Heart right ventricle (tissue), 16 donors: ENCODE measurements at regions not wholly inside any gene's neighbourhood (a gene's known extent, or its start where the extent isn't known, plus 50 kb on each side); places are given as distances from the start of the nearest gene placed in this dataset.

Experiments used
- ATAC-seq, 8 donors: fragments of 200-7000 bp; cut with Tn5 transposase; one replicate each; pipeline ENCODE4 v1.9.1; 2020; ENCODE audit warnings: mild to moderate bottlenecking in 8 of 8, moderate library complexity in 8 of 8, moderate number of reproducible peaks in 1 of 8
- DNase-seq, 2 donors: peaks; one replicate each; pipeline ENCODE4 v3.0.0-alpha.2; 2020
- H3K27ac ChIP-seq, 10 donors: fragments of 200-600 bp; sonication (generic) in 2 of 10; one replicate each; pipeline versions ENCODE4 v1.5.0 to v1.8.0; 2020 to 2022; ENCODE audit warnings: mild to moderate bottlenecking in 3 of 10
- H3K27me3 ChIP-seq, 7 donors: fragments of 200-600 bp; one replicate each; pipeline ENCODE4 v1.8.0; 2021 to 2022; ENCODE audit warnings: mild to moderate bottlenecking in 2 of 7
- H3K36me3 ChIP-seq, 9 donors: fragments of 200-600 bp; sonication (generic) in 1 of 9; one replicate each; pipeline versions ENCODE4 v1.5.0 to v1.8.0; 2020 to 2022; ENCODE audit warnings: mild to moderate bottlenecking in 2 of 9
- H3K4me1 ChIP-seq, 9 donors: fragments of 200-600 bp; sonication (generic) in 1 of 9; one replicate each; pipeline versions ENCODE4 v1.5.0 to v1.8.0; 2020 to 2022; ENCODE audit warnings: mild to moderate bottlenecking in 4 of 9
- H3K4me3 ChIP-seq, 10 donors: fragments of 200-600 bp; sonication (generic) in 2 of 10; one replicate each; pipeline versions ENCODE4 v1.5.0 to v1.8.0; 2020 to 2022; ENCODE audit warnings: mild to moderate bottlenecking in 7 of 10, moderate library complexity in 2 of 10
- H3K9me3 ChIP-seq, 11 donors: fragments of 200-600 bp in 10 of 11; sonication (generic) in 2 of 11; one replicate each; pipeline versions ENCODE4 v1.5.0 to v1.8.0; 2013 to 2022; ENCODE audit warnings: mild to moderate bottlenecking in 2 of 11, control low read depth in 1 of 11, moderate library complexity in 1 of 11
- WGBS, 2 donors: extraction: QIAGEN DNeasy Blood & Tissue Kit; methylation state at CpG; one replicate each; pipeline ENCODE4 v1.1.7; 2013; ENCODE audit warnings: inconsistent platforms in 1 of 2; 5-methylcytosine and 5-hydroxymethylcytosine counted together
- intact Hi-C, 10 donors: fragments of 100-400 bp; cut with DNase I; formaldehyde crosslinking; loops; one replicate each; pipeline versions ENCODE4 v1.11.1 to v1.14.2; 2022
- TF ChIP-seq, protein P1 (sequence below), 9 donors: fragments of 200-600 bp; sonication (generic) in 2 of 9; IDR thresholded peaks; one replicate each; pipeline versions ENCODE4 v1.5.0 to v1.8.0; 2021 to 2022; ENCODE audit warnings: antibody characterized with exemption in 9 of 9, mild to moderate bottlenecking in 5 of 9, moderate library complexity in 1 of 9
- donor health status: Arrhythmogenic right ventricular cardiomyopathy.
- donor health status: ischemic (EF 13 %, LVEDD 7.1; RV severe dilation, severe dysfunction).
- donor health status: healthy with polysubstance abuse.
- donor health status: DM: no; HTN: yes; CAD: no.
- donor health status: DM: no; HTN: no; CAD: no.
- donor health status: ischemic (EF 25% LVEDD 6.9; RV normal size, moderate dysfunction).
- donor health status: ischemic (EF 25% LVEDD 5.7; RV mildly dilated, moderate dysfunction).
- donor health status: healthy.
- donor health status: DM: yes; HTN: yes; CAD: no.
- donor health status: Ischemic cardiomyopathy.
- donor health status: ischemic (EF 35%, LVEDD 5.7; RV mildly dilated, moderate dysfunction).
- donor health status: nonischemic (EF 11% LVEDD 7.7; RV severe dilation, severe dysfunction).
- donor health status: DM: yes; HTN: yes; CAD: no.
- donor health status: PGD.
- donor health status: ischemic (EF 29% LVEDD 5.4; RV normal size, mild dysfunction).
- donor health status: nonischemic (EF 23%, LVEDD 6.1; RV moderate dilation, normal function).

DNA sequence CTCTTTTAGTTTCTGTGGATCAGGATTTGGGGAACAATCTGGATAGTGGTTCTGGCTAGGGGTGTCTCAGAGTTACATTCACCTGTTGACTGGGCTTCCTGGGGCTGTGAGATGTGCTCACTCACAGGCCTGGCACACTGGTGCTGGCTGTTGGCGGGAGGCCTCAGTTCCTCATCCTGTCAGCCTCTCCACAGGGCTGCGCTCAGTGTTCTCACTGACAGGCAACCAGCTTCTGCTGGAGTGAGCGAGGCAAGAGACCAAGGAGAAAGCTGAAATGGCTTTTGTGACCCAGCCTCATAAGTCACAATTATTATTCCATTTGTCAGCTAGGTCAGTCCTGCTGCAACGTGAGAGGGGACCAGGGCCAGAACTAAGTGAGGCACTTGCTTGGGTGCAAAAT, 180.6 kb upstream of the GLI2 start:
- no peak for ATAC-seq
- Histone ChIP-seq H3K4me3 (no peak overlapping the region), H3K36me3 (no peaks in the 10 kb centered on the region), H3K4me1 (peaks cover 10 to 36% (median 34%) of the 10 kb centered on the region in 9 donors), H3K27me3 (peaks cover 0 to 4% (median 0%) of the 10 kb centered on the region in 7 donors), H3K9me3 (no peaks in the 10 kb centered on the region), H3K27ac (no peak overlapping the region)
- no peak for DNase-seq
- 88 to 89% methylated on average over 4 of the region's 4 CpGs for WGBS, 2 donors
- TF ChIP-seq, protein P1, sequence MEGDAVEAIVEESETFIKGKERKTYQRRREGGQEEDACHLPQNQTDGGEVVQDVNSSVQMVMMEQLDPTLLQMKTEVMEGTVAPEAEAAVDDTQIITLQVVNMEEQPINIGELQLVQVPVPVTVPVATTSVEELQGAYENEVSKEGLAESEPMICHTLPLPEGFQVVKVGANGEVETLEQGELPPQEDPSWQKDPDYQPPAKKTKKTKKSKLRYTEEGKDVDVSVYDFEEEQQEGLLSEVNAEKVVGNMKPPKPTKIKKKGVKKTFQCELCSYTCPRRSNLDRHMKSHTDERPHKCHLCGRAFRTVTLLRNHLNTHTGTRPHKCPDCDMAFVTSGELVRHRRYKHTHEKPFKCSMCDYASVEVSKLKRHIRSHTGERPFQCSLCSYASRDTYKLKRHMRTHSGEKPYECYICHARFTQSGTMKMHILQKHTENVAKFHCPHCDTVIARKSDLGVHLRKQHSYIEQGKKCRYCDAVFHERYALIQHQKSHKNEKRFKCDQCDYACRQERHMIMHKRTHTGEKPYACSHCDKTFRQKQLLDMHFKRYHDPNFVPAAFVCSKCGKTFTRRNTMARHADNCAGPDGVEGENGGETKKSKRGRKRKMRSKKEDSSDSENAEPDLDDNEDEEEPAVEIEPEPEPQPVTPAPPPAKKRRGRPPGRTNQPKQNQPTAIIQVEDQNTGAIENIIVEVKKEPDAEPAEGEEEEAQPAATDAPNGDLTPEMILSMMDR (IDR thresholded peaks at IDR 0.05) = no peak
- intact Hi-C loops = loop anchor here in 4 of 10 donors (10.0 kb wide), 3 partner anchors 110 to 210 kb away; partner anchors contain the start of gene INHBB (in 2 of the 4)

DNA sequence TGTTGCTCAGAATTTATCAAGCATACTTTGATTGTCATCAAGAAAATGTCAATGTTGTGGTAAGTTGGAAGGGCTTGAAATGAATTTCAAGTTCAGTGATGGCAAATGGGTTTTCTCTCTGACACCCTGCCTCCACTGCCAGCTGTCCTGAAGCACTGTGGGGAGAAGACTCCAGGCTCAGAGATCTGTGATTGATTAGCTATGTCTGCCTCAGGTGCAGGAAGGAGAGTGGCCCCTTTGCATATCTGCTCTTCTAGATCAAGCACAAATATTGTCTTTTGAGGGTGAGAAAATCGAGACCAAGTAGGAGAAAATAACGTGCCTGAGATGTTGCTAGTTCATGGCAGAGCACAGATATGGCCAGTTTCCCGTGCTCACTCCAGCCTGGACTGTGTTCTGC, 178.8 kb upstream of the GLI2 start:
- intact Hi-C loops = loop anchor here in 4 of 10 donors (10.0 kb wide), 3 partner anchors 108 to 212 kb away; partner anchors contain the start of gene INHBB (in 2 of the 4)
- H3K9me3 ChIP-seq = no peaks in the 10 kb centered on the region
- H3K36me3 ChIP-seq = no peaks in the 10 kb centered on the region
- ATAC-seq = no peak
- peaks cover 3 to 18% (median 16%) of the 10 kb centered on the region in 9 donors for H3K4me1 ChIP-seq
- peaks cover 0 to 4% (median 0%) of the 10 kb centered on the region in 7 donors for H3K27me3 ChIP-seq
- no peak overlapping the region for H3K27ac ChIP-seq
- TF ChIP-seq, protein P1 (IDR thresholded peaks at IDR 0.05) = no peak
- 70 to 75% methylated on average over 3 of the region's 3 CpGs for WGBS, 2 donors
- H3K4me3 ChIP-seq = no peak overlapping the region
- no peak for DNase-seq

DNA sequence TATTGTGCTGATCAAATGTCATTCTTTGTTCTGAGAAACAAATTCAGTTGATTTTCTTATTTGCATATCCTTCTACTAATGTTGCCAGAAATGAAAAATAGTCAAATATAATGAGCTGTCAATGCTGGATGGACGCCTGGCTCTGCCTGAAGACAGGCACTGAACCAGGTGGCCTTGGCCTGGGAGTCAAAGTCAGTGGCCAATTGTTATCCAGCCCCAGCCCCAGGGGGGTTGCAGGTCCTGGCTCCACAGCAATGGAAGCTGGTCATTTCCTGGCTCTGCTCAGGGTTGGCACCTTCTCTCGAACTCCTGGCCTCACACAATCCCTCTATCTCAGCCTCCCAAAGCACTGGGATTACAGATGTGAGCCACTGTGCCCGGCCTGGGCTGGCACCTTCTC, 176.8 kb upstream of the GLI2 start:
- no peaks in the 10 kb centered on the region for H3K4me1 ChIP-seq
- ATAC-seq = peak in 1 of 8 donors; percentile 22
- no peak for DNase-seq
- H3K27me3 ChIP-seq = peaks cover 0 to 4% (median 0%) of the 10 kb centered on the region in 7 donors
- H3K36me3 ChIP-seq = no peaks in the 10 kb centered on the region
- TF ChIP-seq, protein P1 (IDR thresholded peaks at IDR 0.05) = no peak
- 67 to 77% methylated on average over 3 of the region's 3 CpGs for WGBS, 2 donors
- intact Hi-C loops = loop anchor here in 4 of 10 donors (10.0 kb wide), 3 partner anchors 106 to 214 kb away; partner anchors contain the start of gene INHBB (in 2 of the 4)
- H3K27ac ChIP-seq = no peak overlapping the region
- no peaks in the 10 kb centered on the region for H3K9me3 ChIP-seq
- H3K4me3 ChIP-seq = no peak overlapping the region

DNA sequence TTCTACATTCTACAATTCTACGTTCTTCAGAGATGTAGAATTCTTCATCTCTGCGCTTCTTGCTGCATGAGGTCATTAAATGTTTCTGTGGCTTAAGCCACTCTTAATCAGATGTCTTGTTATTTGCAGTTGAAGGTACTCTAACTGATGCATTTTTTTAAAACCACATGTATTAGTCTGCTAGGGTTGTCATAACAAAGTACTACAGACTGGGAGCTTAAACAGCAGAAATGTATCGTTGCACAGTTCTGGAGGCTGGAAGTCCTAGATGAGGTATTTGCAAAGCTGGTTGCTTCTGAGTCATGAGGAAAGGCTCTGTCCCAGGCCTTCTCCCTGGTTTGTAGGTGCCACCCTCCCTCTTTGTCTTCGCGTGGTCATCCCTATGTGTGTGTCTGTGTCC, 176.3 kb upstream of the GLI2 start:
- ATAC-seq (peak in 2 of 8 donors; percentile 10 to 30), DNase-seq (no peak)
- H3K36me3 ChIP-seq = no peaks in the 10 kb centered on the region
- no peak overlapping the region for H3K27ac ChIP-seq
- peaks cover 0 to 4% (median 0%) of the 10 kb centered on the region in 7 donors for H3K27me3 ChIP-seq
- 92 to 93% methylated on average over 5 of the region's 5 CpGs for WGBS, 2 donors
- H3K4me3 ChIP-seq = no peak overlapping the region
- no peaks in the 10 kb centered on the region for H3K9me3 ChIP-seq
- TF ChIP-seq, protein P1 (IDR thresholded peaks at IDR 0.05) = no peak
- H3K4me1 ChIP-seq = peaks cover 0 to 4% (median 0%) of the 10 kb centered on the region in 9 donors
- intact Hi-C loops = loop anchor here in 4 of 10 donors (10.0 kb wide), 3 partner anchors 105 to 215 kb away; partner anchors contain the start of gene INHBB (in 2 of the 4)
